Gastroesophageal sphincter (tissue), 3 donors: ENCODE measurements at regions not wholly inside any gene's neighbourhood (a gene's known extent, or its start where the extent isn't known, plus 50 kb on each side); places are given as distances from the start of the nearest gene placed in this dataset.

Source experiments
- POLR2A ChIP-seq, 2 donors: fragments of 450-650 bp; IDR thresholded peaks; one replicate each; pipeline ENCODE4 v1.6.1; 2017; ENCODE audit warnings: antibody characterized with exemption in 2 of 2, mild to moderate bottlenecking in 2 of 2, moderate library complexity in 1 of 2
- POLR2AphosphoS5 ChIP-seq: sonication (generic); formaldehyde crosslinking; IDR thresholded peaks from one replicate; pipeline ENCODE4 v1.6.1; 2017; ENCODE audit warnings: antibody characterized with exemption
- TF ChIP-seq, protein P1 (sequence below), 4 experiments: fragments of 200-600 bp in 2 of 4; fragments of 450-650 bp in 2 of 4; sonication (generic) in 1 of 4; IDR thresholded peaks; one replicate each; pipeline ENCODE4 v1.5.1; 2017 to 2019; ENCODE audit warnings: antibody characterized with exemption in 4 of 4, mild to moderate bottlenecking in 2 of 4, moderate library complexity in 2 of 4

- no peak for TF ChIP-seq POLR2A (IDR thresholded peaks at IDR 0.05)
- TF ChIP-seq, protein P1, sequence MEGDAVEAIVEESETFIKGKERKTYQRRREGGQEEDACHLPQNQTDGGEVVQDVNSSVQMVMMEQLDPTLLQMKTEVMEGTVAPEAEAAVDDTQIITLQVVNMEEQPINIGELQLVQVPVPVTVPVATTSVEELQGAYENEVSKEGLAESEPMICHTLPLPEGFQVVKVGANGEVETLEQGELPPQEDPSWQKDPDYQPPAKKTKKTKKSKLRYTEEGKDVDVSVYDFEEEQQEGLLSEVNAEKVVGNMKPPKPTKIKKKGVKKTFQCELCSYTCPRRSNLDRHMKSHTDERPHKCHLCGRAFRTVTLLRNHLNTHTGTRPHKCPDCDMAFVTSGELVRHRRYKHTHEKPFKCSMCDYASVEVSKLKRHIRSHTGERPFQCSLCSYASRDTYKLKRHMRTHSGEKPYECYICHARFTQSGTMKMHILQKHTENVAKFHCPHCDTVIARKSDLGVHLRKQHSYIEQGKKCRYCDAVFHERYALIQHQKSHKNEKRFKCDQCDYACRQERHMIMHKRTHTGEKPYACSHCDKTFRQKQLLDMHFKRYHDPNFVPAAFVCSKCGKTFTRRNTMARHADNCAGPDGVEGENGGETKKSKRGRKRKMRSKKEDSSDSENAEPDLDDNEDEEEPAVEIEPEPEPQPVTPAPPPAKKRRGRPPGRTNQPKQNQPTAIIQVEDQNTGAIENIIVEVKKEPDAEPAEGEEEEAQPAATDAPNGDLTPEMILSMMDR (IDR thresholded peaks at IDR 0.05), result no peak
- no peak for TF ChIP-seq POLR2AphosphoS5
These were observed 241.1 kb upstream of the PMEPA1 start for GRCh38 chr20:57950764-57951485.
